Gastrocnemius medialis (tissue), 4 donors: ENCODE measurements at regions not wholly inside any gene's neighbourhood (a gene's known extent, or its start where the extent isn't known, plus 50 kb on each side); places are given as distances from the start of the nearest gene placed in this dataset.
A peak's percentile ranks its signal among the peaks of the same experiment; 100 is the strongest.

ENCODE experiments used
- ATAC-seq, 2 donors: fragments of 150-250 bp; one replicate each; pipeline ENCODE4 v1.9.1; 2016
- DNase-seq, 2 donors: peaks; one replicate each; pipeline ENCODE4 v3.0.0-alpha.2; 2019
- H3K27ac ChIP-seq, 4 donors: fragments of 200-600 bp; sonication (generic); 1 replicate in 1 of 4; 2 replicates in 3 of 4; pipeline ENCODE4 v1.5.1; 2016 to 2018; ENCODE audit warnings: mild to moderate bottlenecking in 2 of 4, moderate library complexity in 1 of 4
- H3K27me3 ChIP-seq, 3 donors: fragments of 200-600 bp; sonication (generic) in 2 of 3; 1 replicate in 1 of 3; 2 replicates in 2 of 3; pipeline versions ENCODE4 v1.5.1 to v1.6.0; 2016 to 2019; ENCODE audit warnings: mild to moderate bottlenecking in 1 of 3, moderate library complexity in 1 of 3
- H3K36me3 ChIP-seq, 2 donors: fragments of 200-600 bp; sonication (generic) in 1 of 2; one replicate each; pipeline ENCODE4 v1.5.1; 2017 to 2018
- H3K4me1 ChIP-seq, 2 donors: fragments of 200-600 bp; sonication (generic) in 1 of 2; one replicate each; pipeline ENCODE4 v1.5.1; 2016 to 2017; ENCODE audit warnings: mild to moderate bottlenecking in 2 of 2
- H3K4me3 ChIP-seq, 4 donors: fragments of 200-600 bp; sonication (generic) in 3 of 4; 1 replicate in 1 of 4; 2 replicates in 3 of 4; pipeline ENCODE4 v1.5.1; 2016 to 2019; ENCODE audit warnings: mild to moderate bottlenecking in 2 of 4
- H3K9me3 ChIP-seq, 3 donors: fragments of 200-600 bp; sonication (generic) in 2 of 3; 1 replicate in 1 of 3; 2 replicates in 2 of 3; pipeline ENCODE4 v1.5.1; 2016 to 2019
- POLR2A ChIP-seq, 2 donors: fragments of 450-650 bp; IDR thresholded peaks; one replicate each; pipeline ENCODE4 v1.6.1; 2017; ENCODE audit warnings: antibody characterized with exemption in 2 of 2, mild to moderate bottlenecking in 2 of 2, moderate library complexity in 2 of 2
- in situ Hi-C, 4 donors: fragments of 200-750 bp; cut with MboI; loops; one replicate each; pipeline versions ENCODE4 v1.15.0 to v1.8.0; 2017; ENCODE audit warnings: low sequenced_read_pairs in 4 of 4
- intact Hi-C: fragments of 100-400 bp; cut with DNase I; formaldehyde crosslinking; loops from one replicate; pipeline ENCODE4 v1.15.1; 2023; ENCODE audit warnings: low total_unique reads
- TF ChIP-seq, protein P1 (sequence below), 5 experiments: fragments of 450-650 bp in 3 of 5; fragments of 200-600 bp in 2 of 5; sonication (generic) in 2 of 5; IDR thresholded peaks in 4 of 5; conservative IDR thresholded peaks in 1 of 5; 1 replicate in 4 of 5; 2 replicates in 1 of 5; pipeline ENCODE4 v1.5.1; 2016 to 2019; ENCODE audit warnings: antibody characterized with exemption in 5 of 5, mild to moderate bottlenecking in 3 of 5, moderate library complexity in 3 of 5

DNA sequence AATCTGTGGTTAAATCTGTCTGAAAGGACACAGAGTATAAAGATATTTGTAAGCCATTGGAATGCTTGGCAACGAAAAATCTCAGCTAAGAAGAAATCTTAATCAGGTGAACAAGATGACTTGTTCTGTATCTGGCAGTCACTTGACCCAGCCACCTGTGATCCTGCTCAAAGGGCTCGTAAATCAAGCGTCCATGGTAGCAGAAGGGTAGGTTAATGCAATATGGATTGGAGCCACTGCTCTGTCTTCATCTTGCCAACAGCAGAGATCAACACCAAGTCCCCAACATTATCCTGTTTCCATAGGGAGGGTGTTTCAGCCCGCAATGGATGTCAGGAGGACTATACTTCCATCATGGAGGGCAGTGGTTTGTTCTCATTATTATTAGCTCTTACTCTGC is 378.4 kb downstream of the CDH7 start:
- ATAC-seq (peak; percentile 87 to 98), DNase-seq (peak; percentile 17 to 63)
- H3K36me3 ChIP-seq = no peaks in the 10 kb centered on the region
- in situ Hi-C loops = no loop called here
- no peak overlapping the region for H3K4me3 ChIP-seq
- intact Hi-C loops = no loop called here
- no peak overlapping the region for H3K27ac ChIP-seq
- H3K27me3 ChIP-seq = no peaks in the 10 kb centered on the region
- H3K9me3 ChIP-seq = no peaks in the 10 kb centered on the region
- TF ChIP-seq, protein P1, sequence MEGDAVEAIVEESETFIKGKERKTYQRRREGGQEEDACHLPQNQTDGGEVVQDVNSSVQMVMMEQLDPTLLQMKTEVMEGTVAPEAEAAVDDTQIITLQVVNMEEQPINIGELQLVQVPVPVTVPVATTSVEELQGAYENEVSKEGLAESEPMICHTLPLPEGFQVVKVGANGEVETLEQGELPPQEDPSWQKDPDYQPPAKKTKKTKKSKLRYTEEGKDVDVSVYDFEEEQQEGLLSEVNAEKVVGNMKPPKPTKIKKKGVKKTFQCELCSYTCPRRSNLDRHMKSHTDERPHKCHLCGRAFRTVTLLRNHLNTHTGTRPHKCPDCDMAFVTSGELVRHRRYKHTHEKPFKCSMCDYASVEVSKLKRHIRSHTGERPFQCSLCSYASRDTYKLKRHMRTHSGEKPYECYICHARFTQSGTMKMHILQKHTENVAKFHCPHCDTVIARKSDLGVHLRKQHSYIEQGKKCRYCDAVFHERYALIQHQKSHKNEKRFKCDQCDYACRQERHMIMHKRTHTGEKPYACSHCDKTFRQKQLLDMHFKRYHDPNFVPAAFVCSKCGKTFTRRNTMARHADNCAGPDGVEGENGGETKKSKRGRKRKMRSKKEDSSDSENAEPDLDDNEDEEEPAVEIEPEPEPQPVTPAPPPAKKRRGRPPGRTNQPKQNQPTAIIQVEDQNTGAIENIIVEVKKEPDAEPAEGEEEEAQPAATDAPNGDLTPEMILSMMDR (IDR thresholded peaks at IDR 0.05 in 4 of 5, conservative IDR thresholded peaks at IDR 0.05 in 1 of 5) = no peak
- no peak for TF ChIP-seq POLR2A (IDR thresholded peaks at IDR 0.05)
- no peaks in the 10 kb centered on the region for H3K4me1 ChIP-seq

- no peaks in the 10 kb centered on the region for H3K4me1 ChIP-seq
Observed at GRCh38 chr18:66126266-66126665, 375.5 kb downstream of the CDH7 start.

GRCh38 chr18:66124394-66124793 is 373.6 kb downstream of the CDH7 start:
- in situ Hi-C loops = no loop called here
- Histone ChIP-seq H3K4me3 (no peak overlapping the region), H3K9me3 (no peaks in the 10 kb centered on the region), H3K27me3 (no peaks in the 10 kb centered on the region), H3K27ac (no peak overlapping the region), H3K36me3 (no peaks in the 10 kb centered on the region), H3K4me1 (no peaks in the 10 kb centered on the region)
- DNase-seq (no peak), ATAC-seq (no peak)
- intact Hi-C loops = no loop called here
- TF ChIP-seq, protein P1 (IDR thresholded peaks at IDR 0.05 in 4 of 5, conservative IDR thresholded peaks at IDR 0.05 in 1 of 5) = no peak
- no peak for TF ChIP-seq POLR2A (IDR thresholded peaks at IDR 0.05)

More at GRCh38 chr18:66126266-66126665, 375.5 kb downstream of the CDH7 start:
- Histone ChIP-seq H3K36me3 (no peaks in the 10 kb centered on the region), H3K27ac (no peak overlapping the region), H3K4me3 (no peak overlapping the region), H3K27me3 (no peaks in the 10 kb centered on the region), H3K9me3 (no peaks in the 10 kb centered on the region)
- TF ChIP-seq, protein P1 (IDR thresholded peaks at IDR 0.05 in 4 of 5, conservative IDR thresholded peaks at IDR 0.05 in 1 of 5) = no peak
- TF ChIP-seq POLR2A (IDR thresholded peaks at IDR 0.05) = no peak
- ATAC-seq (no peak), DNase-seq (no peak)
- in situ Hi-C loops (no loop called here), intact Hi-C loops (no loop called here)

- Histone ChIP-seq H3K27me3 (no peaks in the 10 kb centered on the region), H3K4me1 (no peaks in the 10 kb centered on the region), H3K4me3 (no peak overlapping the region), H3K9me3 (no peaks in the 10 kb centered on the region), H3K27ac (no peak overlapping the region), H3K36me3 (no peaks in the 10 kb centered on the region)
- intact Hi-C loops (no loop called here), in situ Hi-C loops (no loop called here)
- no peak for TF ChIP-seq POLR2A (IDR thresholded peaks at IDR 0.05)
- TF ChIP-seq, protein P1 (IDR thresholded peaks at IDR 0.05 in 4 of 5, conservative IDR thresholded peaks at IDR 0.05 in 1 of 5) = no peak
- DNase-seq (no peak), ATAC-seq (no peak)
Observed at GRCh38 chr18:66119347-66119746, 368.5 kb downstream of the CDH7 start.

DNA sequence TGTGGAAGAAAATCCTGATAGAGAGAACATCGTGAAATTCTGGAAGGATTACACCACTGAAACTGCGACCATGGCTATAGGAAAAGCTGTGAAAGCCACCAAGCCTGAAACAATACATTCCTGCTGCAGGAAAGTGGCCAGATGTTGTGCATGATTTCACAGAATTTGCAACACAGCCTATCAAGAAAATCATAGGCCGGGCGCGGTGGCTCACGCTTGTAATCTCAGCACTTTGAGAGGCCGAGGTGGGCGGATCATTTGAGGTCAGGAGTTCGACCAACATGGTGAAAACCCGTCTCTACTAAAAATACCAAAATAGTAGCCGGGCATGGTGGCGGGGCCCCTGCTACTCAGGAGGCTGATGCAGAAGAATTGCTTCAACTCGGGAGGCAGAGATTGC is 360.2 kb downstream of the CDH7 start:
- H3K27ac ChIP-seq = no peak overlapping the region
- in situ Hi-C loops (no loop called here), intact Hi-C loops (no loop called here)
- no peak for ATAC-seq
- no peak for TF ChIP-seq POLR2A (IDR thresholded peaks at IDR 0.05)
- TF ChIP-seq, protein P1 (IDR thresholded peaks at IDR 0.05 in 4 of 5, conservative IDR thresholded peaks at IDR 0.05 in 1 of 5) = no peak
- no peaks in the 10 kb centered on the region for H3K9me3 ChIP-seq
- no peak for DNase-seq
- no peaks in the 10 kb centered on the region for H3K36me3 ChIP-seq
- H3K27me3 ChIP-seq = no peaks in the 10 kb centered on the region
- no peak overlapping the region for H3K4me3 ChIP-seq
- H3K4me1 ChIP-seq = no peaks in the 10 kb centered on the region
